Hepatocyte (in vitro differentiated cells): ENCODE measurements at regions not wholly inside any gene's neighbourhood (a gene's known extent, or its start where the extent isn't known, plus 50 kb on each side); places are given as distances from the start of the nearest gene placed in this dataset.

ENCODE experiments used
- DNase-seq: peaks from one replicate; pipeline ENCODE4 v3.0.0-alpha.2; 2016; ENCODE audit warnings: low spot score
- H2AFZ ChIP-seq: fragments of 200-600 bp; sonication (generic); 2 replicates; pipeline ENCODE4 v1.6.0; 2016; ENCODE audit warnings: antibody characterized with exemption, mild to moderate bottlenecking
- H3K27ac ChIP-seq: fragments of 200-600 bp; sonication (generic); 2 replicates; pipeline ENCODE4 v1.5.1; 2016; ENCODE audit warnings: mild to moderate bottlenecking
- H3K27me3 ChIP-seq: fragments of 200-600 bp; sonication (generic); 2 replicates; pipeline ENCODE4 v1.6.1; 2016
- H3K36me3 ChIP-seq: fragments of 200-600 bp; sonication (generic); replicated peaks from 2 replicates; pipeline ENCODE4 v1.5.1; 2016; ENCODE audit warnings: low read depth; ENCODE audit not compliant: insufficient read depth
- H3K4me1 ChIP-seq: fragments of 200-600 bp; sonication (generic); 2 replicates; pipeline ENCODE4 v1.5.1; 2016; ENCODE audit warnings: mild to moderate bottlenecking, moderate library complexity; ENCODE audit not compliant: insufficient read depth
- H3K4me2 ChIP-seq: fragments of 200-600 bp; sonication (generic); 2 replicates; pipeline ENCODE4 v1.6.0; 2016
- H3K4me3 ChIP-seq: fragments of 200-600 bp; sonication (generic); 2 replicates; pipeline ENCODE4 v1.5.1; 2016; ENCODE audit warnings: mild to moderate bottlenecking
- H3K79me2 ChIP-seq: fragments of 200-600 bp; sonication (generic); 2 replicates; pipeline ENCODE4 v1.6.0; 2017; ENCODE audit warnings: mild to moderate bottlenecking
- H3K9me2 ChIP-seq: fragments of 200-600 bp; sonication (generic); replicated peaks from 2 replicates; pipeline ENCODE4 v1.6.0; 2017; ENCODE audit warnings: mild to moderate bottlenecking; ENCODE audit not compliant: insufficient read depth
- H3K9me3 ChIP-seq: fragments of 200-600 bp; sonication (generic); 2 replicates; pipeline ENCODE4 v1.5.1; 2016; ENCODE audit warnings: low read depth, mild to moderate bottlenecking
- H4K20me1 ChIP-seq: fragments of 200-600 bp; sonication (generic); 2 replicates; pipeline ENCODE4 v1.6.0; 2016; ENCODE audit warnings: mild to moderate bottlenecking; ENCODE audit not compliant: insufficient read depth, poor library complexity, severe bottlenecking
- EZH2 ChIP-seq: fragments of 200-600 bp; sonication (generic); IDR thresholded peaks from 2 replicates; pipeline ENCODE4 v1.6.1; 2016; ENCODE audit warnings: antibody characterized with exemption, mild to moderate bottlenecking, borderline replicate concordance
- EZH2phosphoT487 ChIP-seq: fragments of 200-600 bp; sonication (generic); IDR thresholded peaks from one replicate; pipeline ENCODE4 v1.6.1; 2018; ENCODE audit warnings: antibody characterized with exemption, mild to moderate bottlenecking, low read depth, moderate library complexity; ENCODE audit not compliant: unreplicated experiment, severe bottlenecking
- WGBS: methylation state at CpG from one replicate; pipeline ENCODE4 v1.1.6; 2016; ENCODE audit warnings: low lambda C conversion rate; ENCODE audit errors: missing lambda C conversion rate; 5-methylcytosine and 5-hydroxymethylcytosine counted together
- TF ChIP-seq, protein P1 (sequence below): fragments of 200-600 bp; sonication (generic); IDR thresholded peaks from 2 replicates; pipeline ENCODE4 v1.5.1; 2016; ENCODE audit warnings: antibody characterized with exemption, mild to moderate bottlenecking; ENCODE audit not compliant: poor library complexity

DNA sequence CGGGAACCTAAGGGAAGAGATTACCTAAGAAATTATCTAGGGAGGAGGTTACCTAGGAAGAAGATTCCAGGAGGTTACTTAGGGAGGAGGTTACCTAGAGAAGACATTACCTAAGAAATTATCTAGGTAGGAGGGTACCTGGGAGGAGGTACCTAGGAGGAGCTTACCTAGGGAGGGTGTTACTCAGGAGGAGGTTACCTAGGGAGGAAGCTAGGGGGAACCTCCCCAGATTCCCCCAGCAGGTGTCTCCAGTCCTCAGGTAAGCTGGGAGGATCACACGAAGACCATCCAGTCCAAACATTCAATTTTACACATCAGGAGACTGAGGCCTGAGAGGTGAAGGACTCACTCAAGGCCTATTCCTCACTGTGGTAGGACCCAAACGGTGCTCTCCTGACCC is 482.8 kb downstream of the TBC1D22A start:
- TF ChIP-seq, protein P1, sequence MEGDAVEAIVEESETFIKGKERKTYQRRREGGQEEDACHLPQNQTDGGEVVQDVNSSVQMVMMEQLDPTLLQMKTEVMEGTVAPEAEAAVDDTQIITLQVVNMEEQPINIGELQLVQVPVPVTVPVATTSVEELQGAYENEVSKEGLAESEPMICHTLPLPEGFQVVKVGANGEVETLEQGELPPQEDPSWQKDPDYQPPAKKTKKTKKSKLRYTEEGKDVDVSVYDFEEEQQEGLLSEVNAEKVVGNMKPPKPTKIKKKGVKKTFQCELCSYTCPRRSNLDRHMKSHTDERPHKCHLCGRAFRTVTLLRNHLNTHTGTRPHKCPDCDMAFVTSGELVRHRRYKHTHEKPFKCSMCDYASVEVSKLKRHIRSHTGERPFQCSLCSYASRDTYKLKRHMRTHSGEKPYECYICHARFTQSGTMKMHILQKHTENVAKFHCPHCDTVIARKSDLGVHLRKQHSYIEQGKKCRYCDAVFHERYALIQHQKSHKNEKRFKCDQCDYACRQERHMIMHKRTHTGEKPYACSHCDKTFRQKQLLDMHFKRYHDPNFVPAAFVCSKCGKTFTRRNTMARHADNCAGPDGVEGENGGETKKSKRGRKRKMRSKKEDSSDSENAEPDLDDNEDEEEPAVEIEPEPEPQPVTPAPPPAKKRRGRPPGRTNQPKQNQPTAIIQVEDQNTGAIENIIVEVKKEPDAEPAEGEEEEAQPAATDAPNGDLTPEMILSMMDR: no peak
- TF ChIP-seq EZH2phosphoT487: no peak
- TF ChIP-seq EZH2: no peak
- H3K9me2 ChIP-seq: no peaks in the 10 kb centered on the region
- H3K9me3 ChIP-seq: peaks cover 8% of the 10 kb centered on the region
- no peak overlapping the region for H3K27ac ChIP-seq
- no peaks in the 10 kb centered on the region for H3K27me3 ChIP-seq
- H2AFZ ChIP-seq: no peak overlapping the region
- no peaks in the 10 kb centered on the region for H3K36me3 ChIP-seq
- H3K79me2 ChIP-seq: no peaks in the 10 kb centered on the region
- 48% methylated on average over 3 of the region's 3 CpGs for WGBS
- DNase-seq: no peak
- no peaks in the 10 kb centered on the region for H3K4me1 ChIP-seq
- no peaks in the 10 kb centered on the region for H4K20me1 ChIP-seq
- no peak overlapping the region for H3K4me3 ChIP-seq
- no peak overlapping the region for H3K4me2 ChIP-seq

DNA sequence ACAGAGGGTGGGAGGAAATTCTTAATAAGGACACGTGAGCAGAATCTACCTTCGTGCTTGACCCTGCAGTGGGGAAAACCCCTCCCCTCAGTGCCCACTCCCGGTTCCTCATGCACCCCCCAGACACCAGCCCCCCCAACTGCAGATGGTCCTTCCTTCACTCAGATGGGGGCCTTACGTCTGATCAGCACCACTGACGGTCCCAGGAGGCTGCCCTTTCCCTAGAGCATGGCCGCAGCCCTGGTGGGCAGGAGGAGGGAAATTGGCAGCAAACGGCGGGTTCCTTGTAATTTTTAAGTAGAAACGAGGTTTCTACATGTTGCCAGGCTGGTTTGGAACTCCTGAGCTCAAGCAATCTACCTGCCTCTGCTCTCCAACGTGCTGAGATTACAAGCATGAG is 477.7 kb downstream of the TBC1D22A start:
- Histone ChIP-seq H3K4me1 (no peaks in the 10 kb centered on the region), H4K20me1 (no peaks in the 10 kb centered on the region), H3K4me3 (no peak overlapping the region), H3K27me3 (no peaks in the 10 kb centered on the region), H3K27ac (no peak overlapping the region), H3K79me2 (no peaks in the 10 kb centered on the region), H2AFZ (no peak overlapping the region), H3K9me2 (no peaks in the 10 kb centered on the region), H3K36me3 (no peaks in the 10 kb centered on the region), H3K4me2 (no peak overlapping the region), H3K9me3 (peaks cover 8% of the 10 kb centered on the region)
- WGBS: 68% methylated on average over 10 of the region's 10 CpGs
- DNase-seq: no peak
- TF ChIP-seq EZH2 (no peak), EZH2phosphoT487 (no peak)
- TF ChIP-seq, protein P1: no peak

DNA sequence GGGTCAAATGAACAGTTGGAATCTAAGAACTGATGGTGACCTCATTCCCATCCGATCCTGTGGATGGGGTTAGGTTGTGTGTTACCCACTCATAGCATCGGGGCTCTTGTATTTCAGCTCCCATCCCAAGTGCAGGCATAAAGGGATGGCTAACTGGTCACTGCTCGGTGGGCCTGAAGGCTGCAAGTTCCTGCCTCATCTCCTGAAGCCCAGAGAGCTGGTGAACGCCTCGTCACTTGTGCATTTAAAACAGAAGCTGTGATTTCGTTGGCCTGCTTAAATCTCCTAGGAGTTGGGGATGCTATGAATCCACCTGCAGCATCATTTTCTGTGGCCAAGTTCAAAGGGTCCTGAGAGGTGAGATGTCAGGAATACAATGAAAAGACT is 477.0 kb downstream of the TBC1D22A start:
- Histone ChIP-seq H3K79me2 (no peaks in the 10 kb centered on the region), H3K9me2 (no peaks in the 10 kb centered on the region), H3K27me3 (no peaks in the 10 kb centered on the region), H3K4me2 (no peak overlapping the region), H2AFZ (no peak overlapping the region), H4K20me1 (no peaks in the 10 kb centered on the region), H3K4me1 (no peaks in the 10 kb centered on the region), H3K4me3 (no peak overlapping the region), H3K9me3 (peaks cover 8% of the 10 kb centered on the region), H3K27ac (no peak overlapping the region), H3K36me3 (no peaks in the 10 kb centered on the region)
- DNase-seq: no peak
- 64% methylated on average over 6 of the region's 6 CpGs for WGBS
- no peak for TF ChIP-seq EZH2

DNA sequence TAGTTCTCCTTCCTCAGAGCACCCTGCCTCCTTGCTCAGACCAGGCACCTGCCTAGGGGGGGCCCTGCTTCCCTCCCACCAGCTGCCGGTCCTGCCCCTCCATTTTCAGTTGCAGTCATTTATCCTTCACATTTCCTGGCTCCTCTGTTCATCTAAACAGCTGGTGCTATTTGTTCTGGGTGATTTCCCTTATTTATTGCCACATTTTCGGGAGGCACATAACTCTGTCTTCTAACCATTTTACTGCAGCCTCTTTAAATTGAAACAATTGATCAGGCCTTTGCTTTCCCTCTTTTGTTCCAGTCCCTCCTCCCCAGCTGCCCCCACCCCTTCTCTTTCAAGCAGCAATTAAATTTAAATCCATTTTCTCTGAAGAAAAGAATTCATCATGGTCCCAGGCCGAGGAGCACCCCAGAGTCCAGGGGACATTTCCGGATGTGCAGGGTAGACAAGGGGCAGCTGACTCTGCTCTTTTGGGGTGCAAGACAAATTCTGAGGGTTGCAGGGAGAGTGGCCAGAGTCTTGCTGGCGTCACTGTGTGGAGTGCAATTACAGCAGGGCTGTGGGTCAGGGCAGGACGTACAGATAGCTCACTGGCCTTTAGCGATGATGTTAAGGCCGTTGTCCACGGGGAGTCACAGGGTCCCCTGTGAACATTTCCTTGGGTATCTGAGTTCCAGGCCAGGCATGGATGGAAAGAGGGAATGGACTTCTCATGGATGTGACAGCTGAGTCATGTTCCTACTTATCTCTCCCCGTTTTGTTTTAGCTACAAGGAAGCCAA is 476.4 kb downstream of the TBC1D22A start:
- Histone ChIP-seq H3K9me2 (no peaks in the 10 kb centered on the region), H3K27me3 (no peaks in the 10 kb centered on the region), H3K4me2 (no peak overlapping the region), H3K4me3 (no peak overlapping the region), H2AFZ (no peak overlapping the region), H3K79me2 (no peaks in the 10 kb centered on the region), H3K36me3 (no peaks in the 10 kb centered on the region), H3K27ac (no peak overlapping the region), H4K20me1 (no peaks in the 10 kb centered on the region), H3K4me1 (no peaks in the 10 kb centered on the region), H3K9me3 (peaks cover 2% of the 10 kb centered on the region)
- DNase-seq: no peak
- WGBS: 71% methylated on average over 10 of the region's 10 CpGs
- no peak for TF ChIP-seq EZH2phosphoT487
- TF ChIP-seq, protein P1: no peak
- no peak for TF ChIP-seq EZH2
